ENCODE measurements at regions not wholly inside any gene's neighbourhood (a gene's known extent, or its start where the extent isn't known, plus 50 kb on each side); places are given as distances from the start of the nearest gene placed in this dataset.

- Mint-ChIP-seq H3K36me3 (ENCODE audit: low read depth) (no peaks in the 10 kb centered on the region), H3K27me3 (ENCODE audit: insufficient read depth) (no peaks in the 10 kb centered on the region), H3K4me1 (no peaks in the 10 kb centered on the region), H3K9me3 (no peaks in the 10 kb centered on the region), H3K27ac (no peak overlapping the region), H3K4me3 (no peak overlapping the region)
- 84 to 89% methylated on average over 5 to 7 of the region's 7 CpGs for WGBS, 2 experiments (ENCODE audit: insufficient coverage in 1 of 2, insufficient read length in 1 of 2)
- no peaks in the 10 kb centered on the region for H3K36me3 ChIP-seq (ENCODE audit: control insufficient read depth, insufficient read depth, low read length)
- H3K27me3 ChIP-seq (ENCODE audit: control insufficient read depth, insufficient read depth, low read length, poor library complexity, severe bottlenecking) = no peaks in the 10 kb centered on the region
- H3K4me3 ChIP-seq (ENCODE audit: low read length) = no peak overlapping the region
- no peaks in the 10 kb centered on the region for H3K4me1 ChIP-seq (ENCODE audit: control insufficient read depth, insufficient read depth, low read length)
- H3K27ac ChIP-seq (ENCODE audit: low read depth, low read length) = no peak overlapping the region
- no peaks in the 10 kb centered on the region for H3K9me3 ChIP-seq (ENCODE audit: control insufficient read depth, low read length)
- DNase-seq = no peak
- H3K9ac ChIP-seq (ENCODE audit: extremely low read depth, low read length, poor library complexity, severe bottlenecking) = no peak overlapping the region
- no peak for TF ChIP-seq CTCF (conservative IDR thresholded peaks at IDR 0.05)
These were observed 1058.9 kb downstream of the GALC start for GRCh38 chr14:86933958-86934595.

- Histone ChIP-seq H3K27ac (ENCODE audit: low read depth, low read length) (no peak overlapping the region), H3K9me3 (ENCODE audit: control insufficient read depth, low read length) (no peaks in the 10 kb centered on the region), H3K9ac (ENCODE audit: extremely low read depth, low read length, poor library complexity, severe bottlenecking) (no peak overlapping the region), H3K4me3 (ENCODE audit: low read length) (no peak overlapping the region), H3K4me1 (ENCODE audit: control insufficient read depth, insufficient read depth, low read length) (no peaks in the 10 kb centered on the region), H3K27me3 (ENCODE audit: control insufficient read depth, insufficient read depth, low read length, poor library complexity, severe bottlenecking) (no peaks in the 10 kb centered on the region), H3K36me3 (ENCODE audit: control insufficient read depth, insufficient read depth, low read length) (no peaks in the 10 kb centered on the region)
- no peaks in the 10 kb centered on the region for H3K4me1 Mint-ChIP-seq
- H3K27me3 Mint-ChIP-seq (ENCODE audit: insufficient read depth) = no peaks in the 10 kb centered on the region
- H3K9me3 Mint-ChIP-seq = no peaks in the 10 kb centered on the region
- TF ChIP-seq CTCF (conservative IDR thresholded peaks at IDR 0.05) = no peak
- no peaks in the 10 kb centered on the region for H3K36me3 Mint-ChIP-seq (ENCODE audit: low read depth)
- no peak overlapping the region for H3K4me3 Mint-ChIP-seq
- no peak overlapping the region for H3K27ac Mint-ChIP-seq
- WGBS, 2 experiments (ENCODE audit: insufficient coverage in 1 of 2, insufficient read length in 1 of 2) = 80 to 84% methylated on average over 1 to 2 of the region's 2 CpGs
- no peak for DNase-seq
These were observed 1059.5 kb downstream of the GALC start for GRCh38 chr14:86933460-86933859.

- no peaks in the 10 kb centered on the region for H3K36me3 Mint-ChIP-seq (ENCODE audit: low read depth)
- no peaks in the 10 kb centered on the region for H3K9me3 ChIP-seq (ENCODE audit: control insufficient read depth, low read length)
- H3K27me3 ChIP-seq (ENCODE audit: control insufficient read depth, insufficient read depth, low read length, poor library complexity, severe bottlenecking) = no peaks in the 10 kb centered on the region
- no peak overlapping the region for H3K27ac Mint-ChIP-seq
- no peaks in the 10 kb centered on the region for H3K36me3 ChIP-seq (ENCODE audit: control insufficient read depth, insufficient read depth, low read length)
- H3K9me3 Mint-ChIP-seq = no peaks in the 10 kb centered on the region
- H3K4me3 ChIP-seq (ENCODE audit: low read length) = no peak overlapping the region
- no peak overlapping the region for H3K9ac ChIP-seq (ENCODE audit: extremely low read depth, low read length, poor library complexity, severe bottlenecking)
- H3K27me3 Mint-ChIP-seq (ENCODE audit: insufficient read depth) = peaks cover 3% of the 10 kb centered on the region
- no peaks in the 10 kb centered on the region for H3K4me1 Mint-ChIP-seq
- 89 to 100% methylated on average over 1 to 2 of the region's 2 CpGs for WGBS, 2 experiments (ENCODE audit: insufficient coverage in 1 of 2, insufficient read length in 1 of 2)
- H3K4me1 ChIP-seq (ENCODE audit: control insufficient read depth, insufficient read depth, low read length) = no peaks in the 10 kb centered on the region
- no peak for TF ChIP-seq CTCF (conservative IDR thresholded peaks at IDR 0.05)
- no peak overlapping the region for H3K4me3 Mint-ChIP-seq
- no peak for DNase-seq
- H3K27ac ChIP-seq (ENCODE audit: low read depth, low read length) = no peak overlapping the region
These were observed 1077.6 kb downstream of the GALC start for GRCh38 chr14:86915406-86915805.

Measured in endodermal cell (in vitro differentiated cells).